ENCODE measurements at regions not wholly inside any gene's neighbourhood (a gene's known extent, or its start where the extent isn't known, plus 50 kb on each side); places are given as distances from the start of the nearest gene placed in this dataset.
"Not testable (repeated sequence)": the region's sequence is repeated elsewhere in the genome, so short reads cannot be mapped to it uniquely, and the experiment has no call there.

DNA sequence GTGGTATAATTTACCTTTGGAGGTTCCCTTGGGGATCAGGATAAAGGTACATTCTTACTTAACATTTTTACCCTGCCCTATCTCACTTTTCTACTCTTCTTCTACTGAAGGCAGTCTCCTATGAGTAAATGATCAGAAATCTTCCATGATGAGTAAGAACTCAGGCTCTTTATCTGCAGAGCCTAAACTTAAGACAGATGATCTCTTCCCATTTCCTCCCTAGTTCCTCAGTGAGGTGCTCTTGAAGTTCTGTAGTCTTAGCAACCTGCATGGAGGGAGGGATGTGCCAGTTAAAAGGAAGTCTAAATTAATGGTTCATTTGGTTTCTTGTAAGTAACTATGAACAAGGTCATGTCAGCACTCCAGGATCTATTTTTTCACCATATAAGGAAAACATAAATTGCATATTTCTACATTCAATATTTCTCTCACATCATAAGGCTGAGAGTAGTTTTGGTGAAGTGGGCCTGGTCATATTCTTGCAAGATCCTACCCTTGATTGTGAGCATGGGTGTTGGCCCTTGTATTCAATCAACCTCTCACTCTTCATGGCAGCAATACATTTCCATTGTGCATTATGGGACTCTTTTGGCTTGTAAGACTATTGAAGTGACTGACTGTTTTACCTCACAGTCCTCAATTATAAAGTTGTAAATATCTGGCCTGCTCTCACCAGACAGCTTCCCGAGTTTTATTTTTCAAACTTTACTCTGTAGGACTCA, 295.5 kb downstream of the SLC7A11 start:
- POLR2A ChIA-PET (ENCODE audit: low non-redundant PET): no interaction called here
- H3K27ac ChIP-seq: no peak overlapping the region
- DNase-seq (ENCODE audit: low spot score): no peak
- no peak for TF ChIP-seq CTCF (conservative IDR thresholded peaks at IDR 0.05; ENCODE audit: low read depth)
- CTCF ChIA-PET: no interaction called here

DNA sequence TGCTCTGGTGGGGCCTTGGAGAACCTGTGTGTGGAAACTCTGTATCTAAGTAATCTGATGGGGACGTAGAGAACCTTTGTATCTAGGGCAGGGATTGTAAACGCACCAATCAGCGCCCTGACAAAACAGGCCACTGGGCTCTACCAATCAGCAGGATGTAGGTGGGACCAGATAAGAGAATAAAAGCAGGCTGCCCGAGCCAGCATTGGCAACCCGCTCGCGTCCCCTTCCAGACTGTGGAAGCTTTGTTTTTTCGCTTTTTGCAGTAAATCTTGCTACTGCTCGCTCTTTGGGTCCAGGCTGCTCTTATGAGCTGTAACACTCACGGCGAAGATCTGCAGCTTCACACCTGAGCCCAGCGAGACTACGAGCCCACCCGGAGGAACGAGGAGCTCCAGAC, 299.3 kb downstream of the SLC7A11 start:
- POLR2A ChIA-PET (ENCODE audit: low non-redundant PET); CTCF ChIA-PET; DNase-seq (ENCODE audit: low spot score); H3K27ac ChIP-seq: not testable (repeated sequence)

DNA sequence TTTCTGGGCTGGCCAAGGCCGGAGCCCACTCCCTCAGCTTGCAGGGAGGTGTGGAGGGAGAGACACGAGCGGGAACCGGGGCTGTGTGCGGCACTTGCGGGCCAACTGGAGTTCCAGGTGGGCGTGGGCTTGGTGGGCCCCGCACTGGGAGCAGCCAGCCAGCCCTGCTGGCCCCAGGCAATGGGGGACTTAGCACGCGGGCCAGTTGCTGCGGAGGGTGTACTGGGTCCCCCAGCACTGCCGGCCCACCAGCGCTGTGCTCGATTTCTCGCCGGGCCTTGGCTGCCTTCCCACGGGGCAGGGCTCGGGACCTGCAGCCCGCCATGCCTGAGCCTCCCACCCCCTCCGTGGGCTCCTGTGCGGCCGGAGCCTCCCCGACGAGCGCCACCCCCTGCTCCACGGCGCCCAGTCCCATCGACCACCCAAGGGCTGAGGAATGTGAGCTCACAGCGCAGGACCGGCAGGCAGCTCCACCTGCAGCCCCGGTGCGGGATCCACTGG, 300.1 kb downstream of the SLC7A11 start:
- DNase-seq (ENCODE audit: low spot score); CTCF ChIA-PET; POLR2A ChIA-PET (ENCODE audit: low non-redundant PET); H3K27ac ChIP-seq: not testable (repeated sequence)

- POLR2A ChIA-PET (ENCODE audit: low non-redundant PET): no interaction called here
- CTCF ChIA-PET: no interaction called here
- H3K27ac ChIP-seq: no peak overlapping the region
- no peak for DNase-seq (ENCODE audit: low spot score)
- TF ChIP-seq CTCF (conservative IDR thresholded peaks at IDR 0.05; ENCODE audit: low read depth): no peak
Measured at GRCh38 chr4:137934911-137935310, 307.2 kb downstream of the SLC7A11 start.

GRCh38 chr4:137934046-137934445, 308.1 kb downstream of the SLC7A11 start:
- H3K27ac ChIP-seq: no peak overlapping the region
- TF ChIP-seq CTCF (conservative IDR thresholded peaks at IDR 0.05; ENCODE audit: low read depth): no peak
- POLR2A ChIA-PET (ENCODE audit: low non-redundant PET): no interaction called here
- CTCF ChIA-PET: no interaction called here
- no peak for DNase-seq (ENCODE audit: low spot score)

- no peak for DNase-seq (ENCODE audit: low spot score)
- ChIA-PET POLR2A (ENCODE audit: low non-redundant PET) (no interaction called here), CTCF (no interaction called here)
- no peak overlapping the region for H3K27ac ChIP-seq
- no peak for TF ChIP-seq CTCF (conservative IDR thresholded peaks at IDR 0.05; ENCODE audit: low read depth)
Measured at GRCh38 chr4:137927972-137928371, 314.2 kb downstream of the SLC7A11 start.

DNA sequence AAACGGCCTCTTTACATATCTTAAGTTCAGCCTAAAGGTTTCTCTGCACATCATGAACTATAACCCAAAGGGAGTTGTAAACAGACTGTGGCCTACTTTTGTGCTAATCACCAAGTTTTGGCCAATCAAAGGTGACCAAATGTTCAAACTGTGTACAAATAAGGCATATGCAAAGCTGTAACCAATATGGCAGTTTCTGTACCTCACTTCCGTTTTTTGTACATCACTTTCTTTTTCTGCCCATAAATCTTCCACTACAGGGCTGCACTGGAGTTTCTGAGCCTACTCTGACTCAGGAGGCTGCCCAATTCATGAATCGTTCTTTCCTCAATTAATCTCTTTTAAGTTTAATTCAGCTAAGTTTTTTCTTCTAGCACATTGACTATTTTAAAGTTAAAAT, 318.7 kb downstream of the SLC7A11 start:
- POLR2A ChIA-PET (ENCODE audit: low non-redundant PET): no interaction called here
- TF ChIP-seq CTCF (conservative IDR thresholded peaks at IDR 0.05; ENCODE audit: low read depth): no peak
- no peak for DNase-seq (ENCODE audit: low spot score)
- no peak overlapping the region for H3K27ac ChIP-seq
- CTCF ChIA-PET: no interaction called here

DNA sequence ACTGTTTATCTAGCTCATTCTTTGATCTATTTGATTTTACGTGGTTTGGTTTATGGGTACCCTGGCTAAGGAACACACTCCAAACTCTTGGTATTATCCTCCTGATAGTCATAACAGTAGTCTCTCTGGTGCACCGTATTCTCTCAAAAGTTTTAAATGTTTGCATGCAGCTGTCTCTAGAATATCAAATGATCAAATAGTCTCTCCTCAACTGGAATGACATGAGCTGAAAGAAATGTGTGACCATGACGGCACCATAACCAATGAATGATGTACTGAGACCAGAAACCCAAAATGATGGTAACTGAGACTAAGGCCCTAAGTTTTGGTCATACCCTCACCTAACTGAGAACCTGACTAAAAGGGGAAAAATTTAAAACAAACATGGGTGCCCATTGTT, 319.4 kb downstream of the SLC7A11 start:
- H3K27ac ChIP-seq: no peak overlapping the region
- no peak for DNase-seq (ENCODE audit: low spot score)
- ChIA-PET CTCF (no interaction called here), POLR2A (ENCODE audit: low non-redundant PET) (no interaction called here)
- TF ChIP-seq CTCF (conservative IDR thresholded peaks at IDR 0.05; ENCODE audit: low read depth): no peak
